ENCODE measurements at regions not wholly inside any gene's neighbourhood (a gene's known extent, or its start where the extent isn't known, plus 50 kb on each side); places are given as distances from the start of the nearest gene placed in this dataset.
"Not testable (repeated sequence)": the region's sequence is repeated elsewhere in the genome, so short reads cannot be mapped to it uniquely, and the experiment has no call there.

DNA sequence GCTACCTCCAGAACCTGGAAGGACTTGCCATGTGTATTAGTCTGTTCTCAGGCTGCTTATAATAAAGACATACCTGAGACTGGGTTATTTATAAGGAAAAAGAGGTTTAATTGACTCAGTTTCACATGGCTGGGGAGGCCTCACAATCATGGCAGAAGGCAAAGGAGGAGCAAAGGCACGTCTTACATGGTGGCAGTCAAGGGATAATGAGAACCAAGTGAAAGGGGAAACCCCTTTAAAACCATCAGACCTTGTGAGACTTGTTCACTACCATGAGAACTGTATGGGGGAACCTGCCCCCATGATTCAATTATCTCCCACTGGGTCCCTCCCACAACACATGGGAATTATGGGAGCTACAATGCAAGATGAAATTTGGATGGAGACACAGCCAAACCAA lies 62.3 kb upstream of the CCNY start:
- TF ChIP-seq, protein P1, sequence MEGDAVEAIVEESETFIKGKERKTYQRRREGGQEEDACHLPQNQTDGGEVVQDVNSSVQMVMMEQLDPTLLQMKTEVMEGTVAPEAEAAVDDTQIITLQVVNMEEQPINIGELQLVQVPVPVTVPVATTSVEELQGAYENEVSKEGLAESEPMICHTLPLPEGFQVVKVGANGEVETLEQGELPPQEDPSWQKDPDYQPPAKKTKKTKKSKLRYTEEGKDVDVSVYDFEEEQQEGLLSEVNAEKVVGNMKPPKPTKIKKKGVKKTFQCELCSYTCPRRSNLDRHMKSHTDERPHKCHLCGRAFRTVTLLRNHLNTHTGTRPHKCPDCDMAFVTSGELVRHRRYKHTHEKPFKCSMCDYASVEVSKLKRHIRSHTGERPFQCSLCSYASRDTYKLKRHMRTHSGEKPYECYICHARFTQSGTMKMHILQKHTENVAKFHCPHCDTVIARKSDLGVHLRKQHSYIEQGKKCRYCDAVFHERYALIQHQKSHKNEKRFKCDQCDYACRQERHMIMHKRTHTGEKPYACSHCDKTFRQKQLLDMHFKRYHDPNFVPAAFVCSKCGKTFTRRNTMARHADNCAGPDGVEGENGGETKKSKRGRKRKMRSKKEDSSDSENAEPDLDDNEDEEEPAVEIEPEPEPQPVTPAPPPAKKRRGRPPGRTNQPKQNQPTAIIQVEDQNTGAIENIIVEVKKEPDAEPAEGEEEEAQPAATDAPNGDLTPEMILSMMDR (IDR thresholded peaks at IDR 0.05): not testable (repeated sequence)
- TF ChIP-seq EZH2, EZH2phosphoT487 (IDR thresholded peaks at IDR 0.05): not testable (repeated sequence)

Measured in neural progenitor cell (in vitro differentiated cells).